AG04450 (cell line): ENCODE measurements at regions not wholly inside any gene's neighbourhood (a gene's known extent, or its start where the extent isn't known, plus 50 kb on each side); places are given as distances from the start of the nearest gene placed in this dataset.

Source experiments
- CTCF ChIA-PET: fragments of 300-600, 350-600 bp; formaldehyde crosslinking; extraction: SDS; loops from one replicate; lab custom pipeline; 2022; ENCODE audit warnings: antibody characterized with exemption, inconsistent platforms; lab: Charles Lee
- POLR2A ChIA-PET: fragments of 350-600 bp; formaldehyde crosslinking; extraction: SDS; loops from one replicate; lab custom pipeline; 2021; ENCODE audit warnings: antibody characterized with exemption, inconsistent platforms; lab: Yijun Ruan, JAX
- DNase-seq: peaks from one replicate; pipeline ENCODE4 v3.0.0-alpha.2; 2011; ENCODE audit warnings: low read depth, low spot score
- H3K27ac ChIP-seq: one replicate; pipeline ENCODE4 v1.5.1; 2012; ENCODE audit warnings: low read depth, low read length, control low read depth
- H3K27me3 ChIP-seq: one replicate; pipeline ENCODE4 v1.6.0; 2012; ENCODE audit warnings: low read length; ENCODE audit not compliant: control insufficient read depth, insufficient read depth
- H3K4me3 ChIP-seq: 2 replicates; pipeline ENCODE4 v1.5.1; 2011; ENCODE audit warnings: mild to moderate bottlenecking, low read depth, low read length, control low read depth
- H3K9me3 ChIP-seq: 2 replicates; pipeline ENCODE4 v1.5.1; 2012; ENCODE audit warnings: low read length; ENCODE audit not compliant: control insufficient read depth, insufficient read depth
- TF ChIP-seq, protein P1 (sequence below): IDR thresholded peaks from 2 replicates; pipeline ENCODE4 v1.5.1; 2011; ENCODE audit warnings: low read depth, low read length, control low read depth, inconsistent platforms

DNA sequence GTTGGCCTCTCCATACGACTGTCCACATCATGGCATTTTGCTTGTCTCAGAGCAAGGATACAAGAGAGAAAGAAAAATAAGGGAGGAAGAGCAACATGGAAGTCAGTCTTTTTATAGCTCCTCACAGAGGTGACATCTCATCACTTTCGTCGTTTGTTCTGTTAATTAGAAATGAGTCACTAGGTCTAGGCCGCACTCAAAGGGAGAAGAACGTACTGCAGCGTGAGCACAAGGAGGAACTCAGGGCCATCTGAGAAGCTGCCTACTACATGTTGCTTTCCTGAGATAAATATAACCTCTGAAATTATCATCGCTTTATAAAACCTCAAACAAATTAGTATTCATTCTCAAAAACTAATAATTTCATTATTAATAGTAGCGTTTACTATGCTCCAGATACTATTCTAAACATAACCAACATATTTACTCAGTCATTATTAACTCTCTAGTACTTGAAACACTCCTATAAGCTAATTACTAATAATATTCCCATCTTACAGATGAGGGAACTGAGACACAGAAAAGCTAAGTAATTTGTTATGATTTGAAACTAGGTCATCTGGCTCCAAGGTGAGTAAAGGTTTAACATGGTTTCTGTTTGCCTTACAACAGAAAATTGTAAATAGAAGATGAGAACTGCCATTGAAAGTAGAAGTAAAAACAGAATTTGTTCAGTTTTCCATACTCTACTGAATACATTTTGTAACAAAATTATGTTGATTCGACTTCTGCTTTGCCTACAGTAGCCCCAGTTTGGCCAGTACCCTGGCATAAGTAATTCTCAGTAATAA lies 213.2 kb upstream of the UGT8 start:
- ChIA-PET POLR2A (no interaction called here), CTCF (interaction anchor here (0.6 to 2.8 kb wide), 26 partner anchors 13 to 1279 kb away, joined by 3 to 26 read pairs (median 4); no protein-coding TSS in a partner anchor)
- TF ChIP-seq, protein P1, sequence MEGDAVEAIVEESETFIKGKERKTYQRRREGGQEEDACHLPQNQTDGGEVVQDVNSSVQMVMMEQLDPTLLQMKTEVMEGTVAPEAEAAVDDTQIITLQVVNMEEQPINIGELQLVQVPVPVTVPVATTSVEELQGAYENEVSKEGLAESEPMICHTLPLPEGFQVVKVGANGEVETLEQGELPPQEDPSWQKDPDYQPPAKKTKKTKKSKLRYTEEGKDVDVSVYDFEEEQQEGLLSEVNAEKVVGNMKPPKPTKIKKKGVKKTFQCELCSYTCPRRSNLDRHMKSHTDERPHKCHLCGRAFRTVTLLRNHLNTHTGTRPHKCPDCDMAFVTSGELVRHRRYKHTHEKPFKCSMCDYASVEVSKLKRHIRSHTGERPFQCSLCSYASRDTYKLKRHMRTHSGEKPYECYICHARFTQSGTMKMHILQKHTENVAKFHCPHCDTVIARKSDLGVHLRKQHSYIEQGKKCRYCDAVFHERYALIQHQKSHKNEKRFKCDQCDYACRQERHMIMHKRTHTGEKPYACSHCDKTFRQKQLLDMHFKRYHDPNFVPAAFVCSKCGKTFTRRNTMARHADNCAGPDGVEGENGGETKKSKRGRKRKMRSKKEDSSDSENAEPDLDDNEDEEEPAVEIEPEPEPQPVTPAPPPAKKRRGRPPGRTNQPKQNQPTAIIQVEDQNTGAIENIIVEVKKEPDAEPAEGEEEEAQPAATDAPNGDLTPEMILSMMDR: no peak
- DNase-seq: no peak
- Histone ChIP-seq H3K27ac (no peak overlapping the region), H3K9me3 (no peaks in the 10 kb centered on the region), H3K4me3 (no peak overlapping the region), H3K27me3 (peaks cover 6% of the 10 kb centered on the region)

DNA sequence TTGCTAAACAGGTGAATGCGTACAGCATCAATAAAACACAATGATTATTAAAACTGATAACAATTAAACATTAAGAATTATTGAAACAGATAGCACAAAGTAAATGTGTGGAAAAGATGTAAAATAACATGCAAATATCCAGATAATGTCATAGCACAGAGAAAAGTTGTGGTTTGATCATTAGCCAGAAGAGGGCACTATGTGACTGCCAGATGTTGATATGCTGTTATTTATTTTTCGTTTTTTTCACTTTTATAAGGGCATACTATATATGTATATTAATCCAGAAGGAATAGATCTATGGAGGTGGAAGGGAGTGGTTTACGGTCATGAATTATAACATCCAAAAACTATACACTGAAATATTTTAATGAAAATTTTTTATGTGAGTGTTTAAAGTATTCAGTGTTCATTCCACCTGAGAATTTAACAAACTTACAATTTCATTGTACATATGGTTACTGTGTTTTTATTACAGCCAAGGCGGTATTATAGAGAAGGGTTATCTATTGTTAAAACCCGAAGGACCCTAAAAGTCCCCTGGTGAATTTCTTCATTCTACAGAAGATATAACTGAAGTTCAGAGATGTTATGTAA lies 211.9 kb upstream of the UGT8 start:
- Histone ChIP-seq H3K9me3 (no peaks in the 10 kb centered on the region), H3K4me3 (no peak overlapping the region), H3K27ac (no peak overlapping the region), H3K27me3 (peaks cover 6% of the 10 kb centered on the region)
- ChIA-PET CTCF (interaction anchor here (1.6 to 3.3 kb wide), 2 partner anchors 272 to 308 kb away, joined by 15 to 27 read pairs; no protein-coding TSS in a partner anchor), POLR2A (no interaction called here)
- DNase-seq: no peak
- TF ChIP-seq, protein P1: peak; percentile 61

DNA sequence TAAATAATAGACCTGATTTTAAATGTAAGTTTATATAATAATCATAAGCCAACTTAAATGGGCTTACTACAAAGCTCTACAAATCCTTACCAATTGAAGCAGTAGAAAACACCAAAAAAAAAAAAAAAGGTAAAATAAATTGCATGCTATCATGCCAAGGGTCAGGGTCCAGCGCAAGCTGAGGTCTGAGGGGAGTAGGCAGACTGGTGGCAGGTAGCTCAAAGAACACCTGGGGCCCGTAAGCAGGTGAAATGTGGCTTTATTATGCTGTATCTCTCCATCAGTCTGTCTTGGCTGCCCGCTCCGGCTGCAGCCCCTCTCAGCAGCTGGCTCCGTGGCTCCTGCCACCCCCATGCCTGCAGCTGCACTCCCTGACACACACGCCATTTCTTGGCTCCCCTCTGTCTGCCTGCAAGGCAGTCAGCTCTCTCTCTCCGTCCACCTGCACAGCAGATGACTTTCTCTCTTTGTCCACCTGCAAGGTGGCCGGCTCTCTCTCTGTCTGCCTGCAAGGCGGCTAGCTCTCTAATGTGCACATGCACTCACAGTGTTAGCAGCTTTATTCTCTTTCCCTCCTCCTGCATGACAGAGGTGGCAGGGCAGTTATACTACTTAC lies 209.4 kb upstream of the UGT8 start:
- Histone ChIP-seq H3K4me3 (no peak overlapping the region), H3K27ac (no peak overlapping the region), H3K9me3 (no peaks in the 10 kb centered on the region), H3K27me3 (peaks cover 9% of the 10 kb centered on the region)
- ChIA-PET CTCF (interaction anchor here (0.9 to 3.3 kb wide), 5 partner anchors 10 to 419 kb away, joined by 5 to 27 read pairs (median 6); no protein-coding TSS in a partner anchor), POLR2A (no interaction called here)
- DNase-seq: no peak
- TF ChIP-seq, protein P1: no peak

DNA sequence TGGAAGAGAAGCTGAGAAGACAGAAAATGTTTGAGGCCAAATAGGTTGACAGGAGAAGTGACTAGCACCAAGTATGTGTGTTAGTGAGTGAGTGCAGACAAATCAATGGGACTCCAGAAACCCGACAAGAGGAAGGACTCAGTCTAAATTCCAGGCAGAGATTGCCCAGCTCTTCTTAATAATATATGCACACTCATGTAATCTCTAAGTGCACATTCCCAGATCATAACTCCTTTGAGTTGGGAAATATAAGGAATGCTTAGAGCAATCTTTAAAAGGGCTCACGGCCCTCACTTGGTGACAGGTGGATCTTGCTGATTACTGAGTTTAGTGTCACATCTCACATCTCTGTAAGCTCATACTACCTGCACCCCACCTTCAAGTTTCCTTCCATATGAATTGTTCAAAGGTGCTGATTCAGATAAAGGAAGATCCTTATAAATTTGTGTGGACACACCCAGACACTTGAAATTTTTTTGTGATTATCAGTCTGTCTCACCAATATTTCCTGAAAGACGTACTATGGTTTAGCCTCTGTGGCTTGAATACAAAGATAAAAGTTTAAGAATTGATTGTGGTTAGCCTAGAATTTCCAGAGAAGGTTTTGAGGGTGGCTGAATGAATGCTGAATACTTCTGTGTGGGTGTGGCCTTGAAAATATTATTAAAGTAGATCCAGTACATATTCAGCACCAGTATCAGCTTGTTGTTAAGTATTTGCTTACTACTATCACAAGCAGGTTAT lies 205.1 kb upstream of the UGT8 start:
- ChIA-PET CTCF (interaction anchor here (0.9 kb wide), 1 partner anchor 266 kb away, joined by 4 read pairs; no protein-coding TSS in a partner anchor), POLR2A (no interaction called here)
- Histone ChIP-seq H3K9me3 (no peaks in the 10 kb centered on the region), H3K27me3 (peaks cover 6% of the 10 kb centered on the region), H3K4me3 (no peak overlapping the region), H3K27ac (no peak overlapping the region)
- TF ChIP-seq, protein P1: no peak
- DNase-seq: no peak
